ENCODE measurements at regions not wholly inside any gene's neighbourhood (a gene's known extent, or its start where the extent isn't known, plus 50 kb on each side); places are given as distances from the start of the nearest gene placed in this dataset.

- Histone ChIP-seq H2AFZ (ENCODE audit: insufficient read depth, low read depth, low read length, poor library complexity, severe bottlenecking) (no peak overlapping the region), H3K27ac (ENCODE audit: low read depth in 1 of 2, low read length in 2 of 2) (no peak overlapping the region), H3K27me3 (ENCODE audit: control insufficient read depth in 2 of 2, insufficient read depth in 2 of 2, low read length in 2 of 2) (no peaks in the 10 kb centered on the region), H3K4me3 (replicated peaks in 1 of 3; ENCODE audit: low read depth in 2 of 3, low read length in 3 of 3) (no peak overlapping the region), H3K4me2 (replicated peaks; ENCODE audit: extremely low read depth, low read length, poor library complexity, severe bottlenecking) (no peak overlapping the region), H4K20me1 (ENCODE audit: insufficient read depth, low read length) (no peaks in the 10 kb centered on the region), H3K9ac (ENCODE audit: insufficient read depth, low read length, poor library complexity, severe bottlenecking) (no peak overlapping the region), H3K4me1 (ENCODE audit: control insufficient read depth in 1 of 2, insufficient read depth in 2 of 2, low read length in 2 of 2) (no peaks in the 10 kb centered on the region), H3K36me3 (replicated peaks in 1 of 2; ENCODE audit: control insufficient read depth in 1 of 2, insufficient read depth in 2 of 2, low read length in 2 of 2) (no peaks in the 10 kb centered on the region), H3K79me2 (ENCODE audit: insufficient read depth, low read length) (no peaks in the 10 kb centered on the region), H3K9me3 (replicated peaks in 1 of 2; ENCODE audit: control insufficient read depth in 1 of 2, insufficient read depth in 1 of 2, low read length in 2 of 2) (no peaks in the 10 kb centered on the region)
- WGBS (ENCODE audit: insufficient coverage) = 71% methylated on average over 1 of the region's 2 CpGs
- no peak overlapping the region for H3K27ac Mint-ChIP-seq
- H3K9me3 Mint-ChIP-seq = peaks cover 0 to 2% (median 0%) of the 10 kb centered on the region in 7 donors
- peaks cover 6% of the 10 kb centered on the region for H3K4me1 Mint-ChIP-seq
- H3K36me3 Mint-ChIP-seq = no peaks in the 10 kb centered on the region
- H3K4me3 Mint-ChIP-seq = no peak overlapping the region
- H3K27me3 Mint-ChIP-seq (ENCODE audit: low read depth in 3 of 3) = peaks cover 3 to 7% (median 4%) of the 10 kb centered on the region in 3 donors
- intact Hi-C loops (cut with micrococcal nuclease) = no loop called here
- no peak for DNase-seq
- TF ChIP-seq, protein P1, sequence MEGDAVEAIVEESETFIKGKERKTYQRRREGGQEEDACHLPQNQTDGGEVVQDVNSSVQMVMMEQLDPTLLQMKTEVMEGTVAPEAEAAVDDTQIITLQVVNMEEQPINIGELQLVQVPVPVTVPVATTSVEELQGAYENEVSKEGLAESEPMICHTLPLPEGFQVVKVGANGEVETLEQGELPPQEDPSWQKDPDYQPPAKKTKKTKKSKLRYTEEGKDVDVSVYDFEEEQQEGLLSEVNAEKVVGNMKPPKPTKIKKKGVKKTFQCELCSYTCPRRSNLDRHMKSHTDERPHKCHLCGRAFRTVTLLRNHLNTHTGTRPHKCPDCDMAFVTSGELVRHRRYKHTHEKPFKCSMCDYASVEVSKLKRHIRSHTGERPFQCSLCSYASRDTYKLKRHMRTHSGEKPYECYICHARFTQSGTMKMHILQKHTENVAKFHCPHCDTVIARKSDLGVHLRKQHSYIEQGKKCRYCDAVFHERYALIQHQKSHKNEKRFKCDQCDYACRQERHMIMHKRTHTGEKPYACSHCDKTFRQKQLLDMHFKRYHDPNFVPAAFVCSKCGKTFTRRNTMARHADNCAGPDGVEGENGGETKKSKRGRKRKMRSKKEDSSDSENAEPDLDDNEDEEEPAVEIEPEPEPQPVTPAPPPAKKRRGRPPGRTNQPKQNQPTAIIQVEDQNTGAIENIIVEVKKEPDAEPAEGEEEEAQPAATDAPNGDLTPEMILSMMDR (IDR thresholded peaks at IDR 0.05) = no peak
Observed at GRCh38 chr9:38213631-38214299, 144.7 kb upstream of the SHB start.

- no peaks in the 10 kb centered on the region for H3K4me1 ChIP-seq (ENCODE audit: control insufficient read depth in 1 of 2, insufficient read depth in 2 of 2, low read length in 2 of 2)
- TF ChIP-seq, protein P1 (IDR thresholded peaks at IDR 0.05) = no peak
- no peak overlapping the region for H3K27ac Mint-ChIP-seq
- no peak overlapping the region for H3K4me2 ChIP-seq (replicated peaks; ENCODE audit: extremely low read depth, low read length, poor library complexity, severe bottlenecking)
- no peaks in the 10 kb centered on the region for H3K9me3 ChIP-seq (replicated peaks in 1 of 2; ENCODE audit: control insufficient read depth in 1 of 2, insufficient read depth in 1 of 2, low read length in 2 of 2)
- H2AFZ ChIP-seq (ENCODE audit: insufficient read depth, low read depth, low read length, poor library complexity, severe bottlenecking) = no peak overlapping the region
- H3K27me3 Mint-ChIP-seq (ENCODE audit: low read depth in 3 of 3) = peaks cover 2 to 5% (median 3%) of the 10 kb centered on the region in 3 donors
- H3K36me3 Mint-ChIP-seq = no peaks in the 10 kb centered on the region
- H3K4me1 Mint-ChIP-seq = peaks cover 6% of the 10 kb centered on the region
- H3K4me3 ChIP-seq (replicated peaks in 1 of 3; ENCODE audit: low read depth in 2 of 3, low read length in 3 of 3) = no peak overlapping the region
- no peaks in the 10 kb centered on the region for H4K20me1 ChIP-seq (ENCODE audit: insufficient read depth, low read length)
- no peaks in the 10 kb centered on the region for H3K36me3 ChIP-seq (replicated peaks in 1 of 2; ENCODE audit: control insufficient read depth in 1 of 2, insufficient read depth in 2 of 2, low read length in 2 of 2)
- H3K9me3 Mint-ChIP-seq = peaks cover 0 to 5% (median 0%) of the 10 kb centered on the region in 7 donors
- intact Hi-C loops (cut with micrococcal nuclease) = no loop called here
- no peak overlapping the region for H3K4me3 Mint-ChIP-seq
- H3K27ac ChIP-seq (ENCODE audit: low read depth in 1 of 2, low read length in 2 of 2) = no peak overlapping the region
- no peak for DNase-seq
- no peaks in the 10 kb centered on the region for H3K27me3 ChIP-seq (ENCODE audit: control insufficient read depth in 2 of 2, insufficient read depth in 2 of 2, low read length in 2 of 2)
- no peaks in the 10 kb centered on the region for H3K79me2 ChIP-seq (ENCODE audit: insufficient read depth, low read length)
- no CpG with 5 or more reads among the region's 4 CpGs for WGBS (ENCODE audit: insufficient coverage)
- H3K9ac ChIP-seq (ENCODE audit: insufficient read depth, low read length, poor library complexity, severe bottlenecking) = no peak overlapping the region
Observed at GRCh38 chr9:38212016-38212415, 143.0 kb upstream of the SHB start.

Data from CD14-positive monocyte (primary cell).